ENCODE measurements at regions not wholly inside any gene's neighbourhood (a gene's known extent, or its start where the extent isn't known, plus 50 kb on each side); places are given as distances from the start of the nearest gene placed in this dataset.

DNA sequence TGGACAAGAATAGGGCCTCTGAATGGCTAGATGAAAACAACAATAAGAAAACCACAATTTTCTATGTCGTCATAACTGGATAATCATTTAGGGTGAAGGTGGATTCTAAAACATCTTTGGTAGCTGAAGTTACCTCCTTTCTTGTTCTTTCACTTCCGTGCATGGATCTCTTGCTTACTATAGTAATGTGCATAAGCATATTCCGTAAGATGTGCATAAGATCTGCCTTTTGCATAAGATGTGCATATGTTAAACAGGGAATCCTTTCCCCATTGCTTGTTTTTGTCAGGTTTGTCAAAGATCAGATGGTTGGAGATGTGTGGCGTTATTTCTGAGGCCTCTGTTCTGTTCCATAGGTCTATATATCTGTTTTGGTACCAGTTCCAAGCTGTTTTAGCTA, 353.6 kb downstream of the MTX2 start:
- TF ChIP-seq CTCF (IDR thresholded peaks at IDR 0.05; ENCODE audit: poor library complexity, severe bottlenecking): no peak
- Histone ChIP-seq H3K36me3 (ENCODE audit: low read depth) (no peaks in the 10 kb centered on the region), H3K9me3 (ENCODE audit: severe bottlenecking) (no peaks in the 10 kb centered on the region), H3K27me3 (ENCODE audit: insufficient read depth, poor library complexity, severe bottlenecking) (no peaks in the 10 kb centered on the region), H3K4me3 (ENCODE audit: severe bottlenecking) (no peak overlapping the region), H3K4me1 (ENCODE audit: insufficient read depth, poor library complexity, severe bottlenecking) (no peaks in the 10 kb centered on the region), H3K27ac (ENCODE audit: poor library complexity, severe bottlenecking) (no peak overlapping the region)
- no peak for DNase-seq (ENCODE audit: low spot score)
- no peak for ATAC-seq (ENCODE audit: low read depth)

DNA sequence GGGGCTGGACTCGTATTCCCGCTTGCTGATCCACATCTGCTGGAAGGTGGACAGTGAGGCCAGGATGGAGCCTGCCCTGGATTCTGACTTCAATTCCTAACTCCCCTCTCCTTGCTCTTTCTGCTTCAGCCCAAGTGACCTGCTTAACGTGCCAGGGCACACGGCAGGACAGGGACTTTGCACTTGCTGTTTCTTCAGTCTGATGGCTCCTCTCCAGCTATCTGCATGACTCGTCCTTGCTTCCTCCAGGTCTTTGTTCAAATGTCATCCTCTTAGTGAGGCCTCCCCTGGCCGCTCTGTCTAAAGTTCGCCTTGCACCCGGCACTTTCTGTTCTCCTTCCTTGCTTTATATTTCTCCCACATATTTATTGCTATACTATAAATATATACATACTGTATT, 357.6 kb downstream of the MTX2 start:
- H3K36me3 ChIP-seq (ENCODE audit: low read depth): no peaks in the 10 kb centered on the region
- H3K9me3 ChIP-seq (ENCODE audit: severe bottlenecking): no peaks in the 10 kb centered on the region
- no peak overlapping the region for H3K27ac ChIP-seq (ENCODE audit: poor library complexity, severe bottlenecking)
- DNase-seq (ENCODE audit: low spot score) (no peak), ATAC-seq (ENCODE audit: low read depth) (no peak)
- H3K4me3 ChIP-seq (ENCODE audit: severe bottlenecking): no peak overlapping the region
- H3K27me3 ChIP-seq (ENCODE audit: insufficient read depth, poor library complexity, severe bottlenecking): no peaks in the 10 kb centered on the region
- no peak for TF ChIP-seq CTCF (IDR thresholded peaks at IDR 0.05; ENCODE audit: poor library complexity, severe bottlenecking)
- H3K4me1 ChIP-seq (ENCODE audit: insufficient read depth, poor library complexity, severe bottlenecking): no peaks in the 10 kb centered on the region

- H3K9me3 ChIP-seq (ENCODE audit: severe bottlenecking): no peaks in the 10 kb centered on the region
- ATAC-seq (ENCODE audit: low read depth) (no peak), DNase-seq (ENCODE audit: low spot score) (no peak)
- TF ChIP-seq CTCF (IDR thresholded peaks at IDR 0.05; ENCODE audit: poor library complexity, severe bottlenecking): no peak
- H3K4me1 ChIP-seq (ENCODE audit: insufficient read depth, poor library complexity, severe bottlenecking): no peaks in the 10 kb centered on the region
- H3K27ac ChIP-seq (ENCODE audit: poor library complexity, severe bottlenecking): no peak overlapping the region
- H3K4me3 ChIP-seq (ENCODE audit: severe bottlenecking): no peak overlapping the region
- H3K36me3 ChIP-seq (ENCODE audit: low read depth): no peaks in the 10 kb centered on the region
- no peaks in the 10 kb centered on the region for H3K27me3 ChIP-seq (ENCODE audit: insufficient read depth, poor library complexity, severe bottlenecking)
These were observed 359.2 kb downstream of the MTX2 start for GRCh38 chr2:176628438-176628837.

GRCh38 chr2:176633754-176634153, 364.5 kb downstream of the MTX2 start:
- no peak for DNase-seq (ENCODE audit: low spot score)
- TF ChIP-seq CTCF (IDR thresholded peaks at IDR 0.05; ENCODE audit: poor library complexity, severe bottlenecking): no peak
- Histone ChIP-seq H3K4me1 (ENCODE audit: insufficient read depth, poor library complexity, severe bottlenecking) (peaks cover 28% of the 10 kb centered on the region), H3K9me3 (ENCODE audit: severe bottlenecking) (no peaks in the 10 kb centered on the region), H3K36me3 (ENCODE audit: low read depth) (no peaks in the 10 kb centered on the region), H3K27ac (ENCODE audit: poor library complexity, severe bottlenecking) (no peak overlapping the region), H3K4me3 (ENCODE audit: severe bottlenecking) (no peak overlapping the region), H3K27me3 (ENCODE audit: insufficient read depth, poor library complexity, severe bottlenecking) (no peaks in the 10 kb centered on the region)
- ATAC-seq (ENCODE audit: low read depth): no peak

DNA sequence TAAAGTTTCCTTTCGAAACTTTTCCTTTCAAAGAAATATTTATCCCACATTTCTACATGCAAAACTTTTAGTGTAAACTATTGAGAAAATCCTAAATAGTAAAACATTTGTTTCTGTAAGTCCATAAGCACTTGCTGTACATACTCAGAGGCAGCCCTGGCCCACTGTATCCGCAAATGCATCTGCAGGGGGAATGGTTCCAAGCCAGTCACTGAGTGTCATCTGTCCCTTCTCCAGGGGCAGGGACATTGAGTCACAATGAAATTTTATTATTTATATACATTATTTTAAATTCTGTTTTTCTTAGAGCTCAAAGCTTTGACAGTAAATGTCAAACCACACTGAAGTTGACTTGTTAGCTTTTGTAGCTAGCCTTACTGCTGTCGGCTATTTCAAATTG, 367.2 kb downstream of the MTX2 start:
- ATAC-seq (ENCODE audit: low read depth) (no peak), DNase-seq (ENCODE audit: low spot score) (no peak)
- Histone ChIP-seq H3K36me3 (ENCODE audit: low read depth) (no peaks in the 10 kb centered on the region), H3K4me3 (ENCODE audit: severe bottlenecking) (peak overlapping the region; percentile 66), H3K27me3 (ENCODE audit: insufficient read depth, poor library complexity, severe bottlenecking) (no peaks in the 10 kb centered on the region), H3K4me1 (ENCODE audit: insufficient read depth, poor library complexity, severe bottlenecking) (peaks cover 30% of the 10 kb centered on the region), H3K27ac (ENCODE audit: poor library complexity, severe bottlenecking) (no peak overlapping the region), H3K9me3 (ENCODE audit: severe bottlenecking) (no peaks in the 10 kb centered on the region)
- no peak for TF ChIP-seq CTCF (IDR thresholded peaks at IDR 0.05; ENCODE audit: poor library complexity, severe bottlenecking)

All from RWPE2 (cell line).